GM21526 (cell line): ENCODE measurements at regions not wholly inside any gene's neighbourhood (a gene's known extent, or its start where the extent isn't known, plus 50 kb on each side); places are given as distances from the start of the nearest gene placed in this dataset.

Source experiments
- ATAC-seq: cut with Tn5 transposase; IDR thresholded peaks from one replicate; pipeline ENCODE4 v1.9.1; 2021; ENCODE audit warnings: moderate library complexity; ENCODE audit not compliant: unreplicated experiment, low FRiP score

DNA sequence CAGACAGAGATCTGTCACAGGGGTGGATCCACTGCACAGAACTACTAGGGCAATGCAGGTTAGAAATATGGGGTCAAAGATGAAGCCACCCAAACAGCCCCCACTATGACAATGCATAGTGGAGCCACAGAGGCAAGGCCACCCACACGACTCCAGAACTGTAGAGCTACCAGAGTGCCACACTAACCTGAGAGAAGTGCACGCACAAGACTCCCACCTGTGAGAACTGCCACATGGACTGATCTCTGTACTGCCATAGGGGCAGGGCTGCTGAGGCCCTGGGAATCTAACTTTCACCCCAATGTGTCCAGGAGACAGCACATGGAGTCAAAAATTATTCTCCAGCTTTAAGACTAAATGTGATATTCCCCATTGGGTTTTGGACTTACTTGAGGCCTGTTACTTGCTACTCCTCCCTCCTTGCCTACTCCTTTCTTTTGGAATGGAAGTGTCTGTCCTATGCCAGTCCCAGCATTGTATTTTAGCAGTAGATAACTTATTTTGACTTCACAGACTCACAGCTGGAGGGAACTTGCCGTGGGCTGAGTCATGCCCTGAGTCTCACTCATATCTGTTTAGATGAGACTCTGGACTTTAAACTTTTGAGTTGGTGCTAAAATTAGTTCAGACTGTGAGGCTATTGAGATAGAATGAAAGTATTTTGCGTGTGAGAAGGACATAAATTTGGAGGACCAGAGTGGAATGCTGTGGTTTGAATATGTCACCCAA lies 853.3 kb downstream of the MAT2B start:
- no peak for ATAC-seq

DNA sequence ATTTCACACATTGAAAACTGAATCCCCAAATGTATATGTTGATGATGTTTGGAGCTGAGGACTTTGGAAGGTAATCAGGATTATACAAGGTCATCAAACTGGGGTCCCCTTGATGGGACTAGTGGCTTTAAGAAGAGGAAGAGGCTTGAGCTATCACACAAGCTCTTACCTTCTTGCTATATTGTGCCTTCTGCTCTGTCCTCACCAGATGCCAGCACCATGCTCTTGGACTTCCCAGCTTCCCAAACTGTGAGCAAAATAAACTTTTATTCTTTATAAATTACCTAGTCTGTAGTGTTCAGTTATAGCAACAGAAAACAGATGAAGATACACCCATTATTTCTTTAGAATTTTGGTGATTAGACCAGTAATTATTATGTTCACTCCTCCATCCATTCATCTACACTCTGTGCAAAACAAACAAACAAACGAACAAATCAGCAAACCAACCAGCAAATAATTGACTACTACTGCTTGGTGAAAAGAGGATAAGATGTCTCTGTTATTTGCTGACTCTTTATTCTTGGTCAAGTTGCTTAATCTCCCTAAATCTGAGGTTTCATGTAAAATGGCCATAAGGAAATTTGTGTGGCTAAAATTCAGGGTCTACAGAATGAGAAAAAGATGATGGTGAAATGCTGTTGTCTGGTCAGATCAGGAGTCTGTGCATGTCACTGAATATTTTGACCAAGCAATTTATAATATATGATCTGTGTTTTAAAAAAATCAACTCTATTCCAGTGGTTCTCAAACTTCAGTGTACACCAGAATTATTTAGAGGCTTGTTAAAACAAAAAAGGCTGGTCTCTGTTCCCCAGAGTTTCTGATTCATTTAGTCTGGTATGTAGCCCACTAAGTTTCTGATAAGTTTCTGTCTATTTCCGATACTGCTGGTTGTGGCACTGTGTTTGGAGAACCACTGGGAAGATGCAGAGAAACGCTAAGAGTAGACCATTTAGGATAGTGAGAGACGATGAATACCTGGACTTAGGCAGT lies 854.1 kb downstream of the MAT2B start:
- ATAC-seq = no peak

DNA sequence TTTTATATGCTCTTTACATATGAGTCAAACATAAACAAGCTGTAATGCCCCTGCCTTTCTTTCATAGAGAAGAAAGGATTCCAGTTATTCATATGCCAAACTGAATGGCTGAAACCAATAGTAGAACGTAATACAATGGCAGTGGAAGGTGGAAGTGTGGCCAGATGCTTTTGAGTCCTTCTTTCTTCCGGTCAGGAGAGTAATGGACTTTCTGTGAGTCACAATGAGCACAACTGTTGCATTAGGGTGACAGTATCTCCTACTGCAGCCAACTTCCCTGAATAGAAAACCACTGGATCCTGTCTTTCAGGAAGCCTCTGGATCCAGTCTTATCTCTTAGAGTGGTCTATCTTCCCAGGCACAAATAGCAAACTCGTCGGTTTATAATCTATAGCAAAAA lies 855.2 kb downstream of the MAT2B start:
- ATAC-seq = no peak

DNA sequence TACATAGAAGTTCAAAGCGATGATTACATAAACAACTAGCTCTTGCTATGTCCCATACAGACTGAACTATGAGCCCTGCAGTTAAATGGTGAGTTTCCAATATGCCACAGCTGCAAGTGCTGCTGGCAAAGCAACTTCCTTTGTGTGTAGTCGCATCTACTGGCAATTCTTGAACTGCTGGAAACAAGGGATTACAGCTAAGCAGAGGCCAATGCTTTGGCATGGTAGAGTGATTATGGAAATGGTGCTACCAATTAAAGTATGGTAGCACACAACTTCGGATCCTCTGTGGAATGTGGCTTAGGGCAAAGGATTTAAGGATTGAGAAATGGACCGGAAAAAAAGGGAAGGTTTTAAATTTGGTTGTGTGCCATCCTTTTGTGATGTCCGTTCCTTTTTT lies 856.6 kb downstream of the MAT2B start:
- no peak for ATAC-seq

DNA sequence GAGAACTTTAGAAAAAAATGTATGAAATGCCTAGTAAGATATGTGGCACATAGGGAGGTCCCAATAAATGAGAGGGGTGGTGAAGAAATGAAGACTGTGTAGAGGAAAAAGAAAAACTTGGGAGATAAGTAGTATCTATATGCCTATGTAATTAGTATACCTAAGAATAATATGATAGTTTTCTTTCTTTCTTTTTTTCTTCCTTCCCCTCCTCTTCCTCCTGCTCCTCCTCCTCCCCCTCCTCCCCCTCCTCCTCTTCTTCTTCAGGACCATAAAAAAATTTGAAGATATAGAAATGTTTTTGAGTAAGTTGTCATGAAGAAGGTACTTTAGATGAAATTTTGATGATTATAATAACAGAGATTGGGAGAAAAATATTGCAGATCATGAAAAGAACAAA lies 857.4 kb downstream of the MAT2B start:
- no peak for ATAC-seq

DNA sequence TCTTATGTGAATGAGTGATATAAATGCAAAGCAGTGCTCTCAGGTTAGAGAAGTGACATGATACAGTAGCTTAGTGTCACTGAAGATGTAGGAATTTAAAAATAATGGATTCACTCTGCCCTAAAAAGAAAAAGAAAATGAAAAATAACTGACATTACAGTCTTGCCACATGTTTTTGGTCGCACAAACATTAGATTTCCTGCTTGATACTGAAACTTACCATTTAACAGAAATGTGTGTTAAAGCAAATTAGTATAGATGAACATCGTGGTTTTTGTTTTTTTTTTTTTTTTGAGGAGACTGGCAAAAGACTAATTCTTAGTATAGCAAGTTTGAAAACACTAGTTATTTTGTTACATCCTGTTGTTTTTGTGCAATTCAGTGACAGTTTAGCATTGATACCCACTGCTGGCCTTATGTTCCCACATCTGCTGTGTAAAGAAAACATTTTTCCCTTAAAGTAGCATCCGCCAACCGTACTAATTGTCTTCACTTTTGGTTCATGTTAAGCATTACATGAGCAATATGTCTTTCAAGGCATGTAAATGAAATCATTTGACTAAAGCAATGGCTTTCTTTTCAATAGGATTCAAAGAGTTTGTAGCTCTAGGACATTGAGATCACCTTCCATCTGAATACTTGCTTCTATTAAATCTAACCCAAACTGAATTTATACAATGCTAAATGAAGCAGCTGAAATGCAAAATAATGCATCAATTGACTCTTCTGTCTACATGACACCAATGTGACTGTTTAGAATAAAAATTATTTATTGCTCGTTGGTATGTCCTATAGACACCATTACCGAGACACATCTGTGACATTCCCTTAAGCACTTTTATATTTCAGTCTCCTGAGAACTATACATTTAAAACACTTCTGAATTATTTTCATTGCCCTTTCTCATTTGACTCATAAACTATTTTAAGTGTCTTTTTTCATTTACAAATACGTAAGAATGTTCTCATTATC lies 859.1 kb downstream of the MAT2B start:
- no peak for ATAC-seq

DNA sequence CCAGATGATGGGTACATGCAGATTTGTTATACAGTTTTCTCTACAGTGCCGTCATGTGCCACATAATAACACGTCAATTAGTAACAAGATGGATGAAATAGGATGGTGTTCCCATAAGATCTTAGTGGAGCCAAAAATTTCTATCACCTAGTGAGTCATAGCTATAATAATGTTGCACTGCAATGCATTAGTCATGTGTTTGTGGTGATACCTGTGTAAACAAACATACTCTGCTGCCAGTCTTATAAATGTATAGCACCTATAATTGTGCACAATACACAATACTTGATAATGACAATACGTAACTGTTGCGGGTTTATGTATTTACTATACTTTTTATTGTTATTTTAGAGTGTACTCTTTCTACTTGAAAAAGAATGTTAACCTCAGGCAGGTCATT lies 865.4 kb downstream of the MAT2B start:
- no peak for ATAC-seq

DNA sequence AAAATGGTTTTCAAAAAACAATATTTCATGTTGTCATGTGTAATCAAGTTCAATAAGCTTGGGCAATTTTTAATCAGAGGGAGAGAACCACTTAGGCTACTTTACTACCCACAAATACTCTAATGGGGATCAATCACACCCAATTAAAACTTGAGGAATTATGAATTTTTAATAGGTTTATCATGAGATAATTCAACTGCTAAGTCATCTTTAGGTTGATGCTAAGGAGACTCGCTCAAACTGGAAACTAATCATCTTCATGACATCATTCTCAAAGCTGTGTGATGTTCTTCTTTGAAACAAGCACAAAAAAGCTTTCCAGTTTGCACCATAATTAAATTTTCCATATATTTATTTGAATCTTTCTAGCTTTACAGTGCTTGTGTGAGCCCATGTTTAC lies 867.5 kb downstream of the MAT2B start:
- ATAC-seq = no peak

DNA sequence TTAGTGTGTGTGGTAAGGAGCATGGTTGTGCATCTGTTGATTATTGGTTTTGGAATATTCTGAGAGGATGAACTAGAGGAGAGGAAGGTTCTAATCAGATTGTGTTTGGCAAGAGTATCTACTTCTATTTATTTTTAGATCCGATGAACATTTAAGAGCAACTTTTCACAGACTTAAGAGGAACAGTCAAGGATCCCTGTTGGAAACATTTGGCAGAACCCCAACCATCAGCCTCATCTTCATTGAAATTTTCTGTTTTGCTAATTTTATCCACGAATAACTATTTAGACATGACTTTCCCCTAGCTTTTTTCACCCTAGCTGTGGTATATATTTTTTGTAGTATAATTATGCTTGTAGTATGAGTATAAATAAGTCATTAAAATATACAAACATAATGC lies 868.5 kb downstream of the MAT2B start:
- no peak for ATAC-seq

DNA sequence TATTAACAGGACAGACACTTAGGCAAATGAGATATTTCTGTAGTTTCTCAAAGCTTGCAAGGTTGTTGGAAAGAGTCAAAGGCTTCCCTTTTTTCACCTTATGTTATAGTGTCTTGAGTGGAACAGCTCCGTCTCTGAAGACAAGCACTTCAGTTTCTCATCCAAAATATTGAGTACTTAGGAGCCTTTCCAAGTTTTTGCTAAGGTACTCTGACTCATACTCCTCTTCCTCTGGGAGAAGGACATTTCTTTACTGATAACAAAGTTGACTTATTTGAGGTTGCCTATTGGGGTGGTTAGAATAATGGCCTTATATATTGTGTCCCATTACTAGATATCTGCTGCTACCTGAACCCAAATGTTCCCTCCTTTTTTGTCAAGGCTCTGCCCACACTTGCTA lies 869.6 kb downstream of the MAT2B start:
- no peak for ATAC-seq

DNA sequence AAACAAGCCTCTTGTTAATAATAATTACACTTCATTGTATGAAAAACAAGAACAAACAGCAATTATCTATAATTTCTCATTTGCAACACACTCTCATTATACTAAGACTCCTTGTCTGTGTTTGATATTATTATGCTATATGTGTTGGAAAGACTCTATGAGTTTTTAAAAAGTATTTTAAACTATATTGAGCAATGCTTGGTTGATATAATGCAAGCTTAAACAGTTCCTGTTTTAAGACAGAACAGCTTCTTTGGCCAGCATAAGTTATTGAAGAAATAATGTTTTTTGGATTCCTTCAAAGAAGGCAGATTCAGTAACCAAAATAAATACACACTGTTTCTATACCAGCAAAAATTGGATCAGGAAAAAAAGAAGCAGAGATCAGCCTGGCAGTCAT lies 871.4 kb downstream of the MAT2B start:
- no peak for ATAC-seq

DNA sequence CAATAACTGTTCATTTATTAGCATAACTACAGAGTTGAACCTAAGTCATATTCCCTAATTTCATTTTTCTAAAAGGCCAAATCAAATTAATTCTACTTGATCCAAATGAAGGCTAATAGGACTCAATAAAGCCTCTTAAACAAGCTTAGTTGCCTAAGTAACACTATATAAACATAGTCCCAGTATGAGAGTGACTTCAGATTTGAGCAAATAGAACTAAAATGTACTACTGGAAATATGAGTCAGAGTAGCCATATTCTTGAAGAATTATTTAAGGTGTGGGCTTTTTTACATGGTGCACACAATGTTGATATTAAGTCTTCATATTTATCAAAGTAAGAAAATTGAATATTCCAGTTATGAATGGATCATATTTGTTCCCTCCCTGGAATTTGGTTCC lies 872.3 kb downstream of the MAT2B start:
- ATAC-seq = no peak

DNA sequence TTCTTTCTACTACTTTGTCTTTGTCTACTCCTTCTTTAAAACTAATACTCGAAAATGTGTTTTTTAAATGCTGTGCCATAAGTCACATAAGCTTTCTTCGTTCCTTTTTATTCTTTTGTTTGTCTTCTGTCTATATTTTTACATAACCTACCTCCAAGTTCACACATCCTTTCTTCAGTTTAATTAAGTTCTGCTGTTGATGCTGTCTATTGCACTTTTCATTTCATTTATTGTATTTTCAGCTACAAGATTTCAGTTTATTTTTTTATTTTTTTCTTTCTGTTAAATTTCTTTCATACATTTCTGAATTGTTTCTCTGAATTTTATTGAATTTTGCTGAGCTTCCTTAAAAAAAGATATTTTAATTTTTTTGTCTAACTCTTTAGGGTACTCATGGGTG lies 878.2 kb downstream of the MAT2B start:
- no peak for ATAC-seq

DNA sequence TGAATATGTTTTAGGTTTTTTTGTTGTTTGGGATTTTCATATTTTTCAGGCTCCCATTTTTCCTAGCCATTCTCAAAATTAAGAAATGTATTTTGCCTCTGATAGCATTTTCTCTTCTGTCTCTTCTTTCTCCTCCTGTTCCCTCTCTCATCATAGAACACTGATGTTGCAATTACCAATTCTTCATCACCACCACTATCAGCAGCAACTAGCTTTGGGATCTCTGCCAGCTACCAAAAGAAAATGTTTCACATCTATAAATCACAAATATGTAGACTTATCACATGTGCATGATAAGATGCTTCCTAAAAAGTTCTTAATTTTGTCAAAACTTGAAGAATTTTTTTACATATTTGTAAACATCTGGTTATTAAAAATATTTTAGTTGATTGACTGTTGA lies 887.1 kb downstream of the MAT2B start:
- ATAC-seq = no peak

DNA sequence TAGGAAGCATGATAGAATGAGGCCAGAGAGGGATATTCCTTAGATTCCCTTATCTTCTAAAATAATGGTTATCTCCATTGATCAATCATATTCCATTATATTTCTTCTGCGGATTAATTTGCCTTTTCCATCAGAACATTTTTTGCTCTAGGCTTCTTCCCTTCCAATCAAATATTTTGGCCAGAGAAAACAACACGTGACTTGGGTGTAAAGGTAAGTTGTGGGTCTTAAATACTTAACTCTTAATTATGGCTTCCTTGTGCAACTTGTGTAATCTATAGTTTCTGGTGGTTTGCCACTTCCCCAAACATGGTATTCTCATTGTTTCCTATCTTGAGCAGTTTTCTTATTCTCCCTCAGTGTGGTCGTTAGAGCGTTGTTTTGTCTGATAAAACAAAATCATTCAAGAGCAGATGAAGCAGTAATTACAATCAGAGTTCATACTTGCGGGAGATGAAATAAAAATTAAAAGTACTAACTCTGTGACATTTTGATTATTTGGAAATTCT lies 889.3 kb downstream of the MAT2B start:
- no peak for ATAC-seq

DNA sequence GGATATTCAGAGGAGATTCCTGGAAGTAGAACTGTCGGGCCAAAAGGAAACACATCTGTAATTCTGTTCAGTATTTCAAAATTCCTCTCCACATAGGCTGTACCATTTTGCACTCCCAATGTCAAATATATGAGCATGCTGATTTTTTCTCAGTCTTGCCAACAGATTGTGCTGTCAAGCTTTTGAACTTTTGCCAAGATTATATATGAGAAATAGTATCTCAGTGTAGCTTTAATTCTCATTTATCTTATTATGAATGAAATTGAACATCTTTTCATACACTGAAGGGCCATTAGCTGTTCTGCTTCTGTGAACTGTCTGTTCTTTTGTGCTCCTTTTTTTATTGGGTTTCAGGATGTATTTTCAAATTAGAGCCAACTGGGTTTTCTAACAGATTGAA lies 907.1 kb downstream of the MAT2B start:
- no peak for ATAC-seq

DNA sequence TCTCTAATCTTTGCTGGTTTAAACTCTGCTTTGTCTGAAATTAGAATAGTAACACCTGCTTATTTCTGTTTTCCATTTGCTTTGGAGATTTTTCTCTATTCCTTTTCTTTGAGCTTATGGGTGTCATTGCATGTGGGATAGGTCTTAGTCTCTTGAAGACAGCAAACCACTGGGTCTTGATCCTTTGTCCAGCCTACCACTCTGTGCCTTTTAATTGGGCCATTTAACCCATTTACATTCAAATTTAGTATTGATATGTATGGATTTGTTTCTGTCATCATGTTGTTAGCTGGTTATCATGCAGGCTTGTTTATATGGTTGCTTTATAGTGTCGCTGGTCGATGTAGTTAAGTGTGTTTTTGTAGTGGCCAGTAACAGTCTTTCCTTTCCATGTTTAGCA lies 914.7 kb downstream of the MAT2B start:
- ATAC-seq = no peak

DNA sequence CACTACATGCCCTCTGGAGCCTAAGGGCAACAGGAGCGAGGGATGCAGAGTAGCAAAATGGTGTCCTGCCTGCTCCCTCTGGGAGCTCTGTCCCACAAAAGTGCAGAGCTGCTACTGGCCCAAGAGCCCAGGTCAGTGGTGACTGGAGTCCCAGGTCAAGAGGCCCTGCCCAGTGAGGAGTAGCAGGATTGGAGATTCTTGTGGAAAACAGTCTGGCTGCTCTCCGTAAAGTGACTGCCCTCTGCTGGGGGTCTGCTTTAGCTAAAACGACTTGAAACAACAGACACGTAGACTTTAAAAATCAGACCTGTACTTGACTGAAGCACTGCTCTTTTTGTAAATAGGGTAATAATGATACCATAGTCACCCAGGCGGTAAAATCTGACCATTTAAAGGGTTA lies 917.0 kb downstream of the MAT2B start:
- ATAC-seq = no peak

DNA sequence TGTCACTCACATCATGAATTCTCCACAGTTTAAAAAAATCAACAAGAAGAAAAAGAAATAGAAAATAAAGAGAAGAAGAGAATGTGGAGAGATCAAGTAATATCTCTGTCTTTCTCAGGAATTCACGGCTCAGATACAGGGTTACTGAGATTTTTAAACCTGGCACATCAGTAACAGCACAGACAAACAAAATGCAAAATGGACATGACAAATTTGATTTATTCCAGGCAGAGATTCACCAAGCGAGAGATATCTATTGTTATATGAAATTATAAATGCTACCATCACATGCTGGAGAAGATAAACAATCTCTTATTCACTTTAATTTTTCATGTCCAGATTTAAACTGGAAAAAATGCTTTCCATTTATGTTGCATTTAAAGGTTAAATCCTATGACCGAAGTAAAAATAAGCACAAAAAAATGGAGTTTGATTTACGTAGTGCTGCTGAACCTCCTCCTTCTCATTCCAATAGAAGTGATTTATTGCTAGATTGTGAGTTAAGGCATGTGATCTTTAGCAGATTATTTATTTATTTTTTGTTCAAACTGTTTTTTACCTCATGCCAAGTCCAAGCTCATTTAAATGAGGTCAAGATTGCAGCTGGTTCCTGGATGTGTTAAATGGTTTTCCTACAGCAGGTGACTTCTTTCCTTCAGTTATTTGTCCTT lies 926.4 kb downstream of the MAT2B start:
- ATAC-seq = no peak
